ENCODE measurements at regions not wholly inside any gene's neighbourhood (a gene's known extent, or its start where the extent isn't known, plus 50 kb on each side); places are given as distances from the start of the nearest gene placed in this dataset.

GRCh38 chr10:76729841-76730487 is 907.6 kb downstream of the KCNMA1 start:
- TF ChIP-seq CTCF (conservative IDR thresholded peaks at IDR 0.05 in 1 of 2, IDR thresholded peaks at IDR 0.05 in 1 of 2; ENCODE audit: extremely low read depth in 1 of 2, insufficient read depth in 1 of 2, low read depth in 1 of 2, low read length in 2 of 2) (no peak), EZH2 (IDR thresholded peaks at IDR 0.05; ENCODE audit: borderline replicate concordance, low read length) (no peak)

All from mammary epithelial cell (primary cell).